ENCODE measurements at regions not wholly inside any gene's neighbourhood (a gene's known extent, or its start where the extent isn't known, plus 50 kb on each side); places are given as distances from the start of the nearest gene placed in this dataset.
"Not testable (repeated sequence)": the region's sequence is repeated elsewhere in the genome, so short reads cannot be mapped to it uniquely, and the experiment has no call there.

DNA sequence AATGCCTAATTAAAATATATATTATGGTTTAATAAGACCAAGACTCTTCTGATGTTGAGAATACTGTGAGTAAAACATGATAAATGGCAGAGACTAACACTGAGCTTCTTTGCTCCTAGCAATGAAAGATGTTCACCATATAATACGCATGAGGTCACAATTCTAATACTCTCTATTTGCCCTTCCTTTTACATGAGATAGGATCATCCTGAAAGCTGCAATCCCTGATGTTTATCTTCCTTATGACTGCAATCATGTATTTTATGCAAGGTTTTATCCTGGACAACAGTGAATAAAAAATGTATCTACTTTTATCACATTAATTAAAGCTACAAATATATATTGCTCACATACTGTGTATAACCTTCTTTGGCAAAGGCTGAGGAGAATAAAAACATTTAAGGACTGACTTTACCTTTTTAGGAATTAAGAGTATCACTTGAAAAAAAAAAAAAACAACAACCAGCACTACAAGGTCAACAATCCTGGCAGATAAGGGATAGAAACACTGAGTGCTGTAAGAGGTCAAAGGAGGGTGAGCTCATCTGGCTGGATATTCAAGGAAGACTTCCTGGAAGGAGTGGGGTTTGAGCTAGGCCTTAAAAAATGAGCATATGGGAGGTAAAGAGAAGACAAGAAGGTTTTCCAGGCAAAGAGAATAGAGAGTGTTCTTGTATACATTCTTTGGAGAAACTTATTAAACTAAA, 99.9 kb downstream of the AREG start:
- DNase-seq (ENCODE audit: low spot score) = no peak

DNA sequence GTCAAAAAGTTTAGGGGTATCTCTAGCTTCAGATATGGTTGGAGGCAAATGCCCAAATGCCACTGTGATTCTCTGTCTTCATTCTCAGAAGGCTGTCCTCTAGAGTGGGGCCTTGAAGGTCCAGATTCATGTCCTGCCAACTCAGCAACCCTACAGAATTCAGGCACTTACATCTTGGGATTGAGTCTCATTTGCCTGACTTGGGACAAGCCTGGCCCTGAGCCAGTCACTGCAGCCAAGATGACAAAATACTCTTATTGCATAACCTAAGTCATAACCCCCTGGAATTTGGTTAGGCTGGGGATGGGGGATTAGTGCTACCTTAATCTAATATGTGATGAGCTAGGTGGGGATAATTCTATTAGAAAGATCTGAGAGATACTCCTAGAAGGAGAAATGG, 100.5 kb downstream of the AREG start:
- DNase-seq (ENCODE audit: low spot score) = no peak

DNA sequence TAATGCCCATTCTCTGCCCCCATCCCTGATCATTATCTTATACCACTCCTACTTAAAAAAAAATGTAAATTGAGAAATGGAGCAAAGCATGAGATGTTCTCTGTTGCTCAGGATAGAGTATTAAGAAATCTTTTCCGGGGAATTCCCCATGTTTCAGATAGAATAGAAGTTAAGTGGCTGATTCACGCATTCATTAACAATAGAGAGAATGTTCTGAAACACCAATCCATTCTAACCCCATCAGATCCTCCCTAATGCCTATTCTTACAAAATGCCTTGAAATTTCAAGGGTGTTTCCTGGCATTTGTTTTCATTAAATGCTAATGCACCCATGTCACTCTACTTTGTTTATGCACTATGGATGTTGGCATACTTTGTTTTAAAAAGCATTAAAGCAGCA, 101.1 kb downstream of the AREG start:
- no peak for DNase-seq (ENCODE audit: low spot score)

DNA sequence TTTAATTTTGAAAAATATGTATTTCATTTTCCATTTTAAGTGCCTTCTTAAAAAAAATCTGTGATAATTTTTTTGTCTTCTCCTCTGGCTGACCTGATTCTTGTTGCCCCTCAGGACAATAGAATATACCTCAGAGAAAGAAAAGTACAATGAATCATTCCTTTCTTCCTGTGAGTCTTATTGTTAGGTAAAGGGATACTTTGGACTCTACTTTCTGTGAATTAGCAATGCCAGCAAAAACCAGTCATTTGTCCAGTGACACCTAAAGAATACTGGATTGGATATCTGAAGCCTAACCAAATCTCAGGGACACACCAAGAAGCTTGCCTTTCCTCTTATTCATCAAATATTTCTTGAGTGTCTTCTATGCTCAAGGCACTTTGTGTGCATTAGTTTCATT, 102.1 kb downstream of the AREG start:
- DNase-seq (ENCODE audit: low spot score) = no peak

DNA sequence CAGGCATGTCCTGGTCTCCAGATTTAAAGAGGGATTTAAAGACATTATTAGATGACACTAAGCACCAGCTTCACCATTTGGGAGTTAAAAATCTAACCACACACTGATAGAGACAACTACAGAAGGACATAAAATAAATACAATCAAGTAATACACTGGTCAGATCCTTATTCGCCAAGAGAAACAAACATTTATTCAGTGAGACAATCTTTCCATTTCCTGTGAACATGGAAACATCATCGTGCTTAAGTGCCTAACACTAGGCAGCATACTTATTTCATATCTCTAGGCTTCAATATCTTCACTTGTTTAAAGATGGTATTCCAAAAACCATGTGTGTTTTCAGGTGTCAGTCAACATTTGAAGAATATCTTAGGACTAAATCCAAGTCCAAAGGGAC, 103.6 kb downstream of the AREG start:
- no peak for DNase-seq (ENCODE audit: low spot score)

DNA sequence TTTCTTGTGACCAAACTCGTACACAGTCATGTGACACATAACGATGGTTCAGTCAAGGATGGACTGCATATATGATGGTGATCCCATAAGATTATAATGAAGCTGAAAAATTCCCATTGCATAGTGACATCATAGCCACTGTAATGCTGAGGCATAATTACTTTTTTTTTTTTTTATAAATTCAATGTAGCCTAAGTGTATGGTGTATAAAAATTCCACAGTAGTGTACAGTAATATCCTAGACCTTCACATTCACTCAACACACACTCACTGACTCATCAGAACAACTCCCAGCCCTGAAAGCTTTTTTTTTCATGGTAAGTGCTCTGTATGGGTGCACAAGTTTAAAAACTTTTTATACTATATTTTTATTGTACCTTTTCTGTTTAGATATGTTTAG, 105.0 kb downstream of the AREG start:
- DNase-seq (ENCODE audit: low spot score) = no peak

DNA sequence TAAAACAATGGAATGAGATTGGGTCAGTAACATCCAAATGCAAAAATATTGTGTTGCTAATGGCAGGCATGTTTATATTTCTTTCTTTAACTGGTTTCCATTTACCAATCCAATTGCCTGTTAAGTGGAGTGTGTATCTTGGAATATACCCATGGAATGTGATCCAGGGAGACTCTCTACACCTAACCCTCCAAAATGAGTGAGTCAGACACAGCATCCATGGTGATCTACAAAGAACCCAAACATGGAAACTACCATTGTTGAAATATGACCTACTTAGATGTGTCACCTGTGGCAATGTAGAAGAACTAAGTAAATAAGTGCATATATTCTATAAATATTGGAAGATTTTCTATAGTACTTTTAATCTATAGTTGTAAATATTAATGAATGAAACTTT, 110.3 kb downstream of the AREG start:
- no peak for DNase-seq (ENCODE audit: low spot score)

DNA sequence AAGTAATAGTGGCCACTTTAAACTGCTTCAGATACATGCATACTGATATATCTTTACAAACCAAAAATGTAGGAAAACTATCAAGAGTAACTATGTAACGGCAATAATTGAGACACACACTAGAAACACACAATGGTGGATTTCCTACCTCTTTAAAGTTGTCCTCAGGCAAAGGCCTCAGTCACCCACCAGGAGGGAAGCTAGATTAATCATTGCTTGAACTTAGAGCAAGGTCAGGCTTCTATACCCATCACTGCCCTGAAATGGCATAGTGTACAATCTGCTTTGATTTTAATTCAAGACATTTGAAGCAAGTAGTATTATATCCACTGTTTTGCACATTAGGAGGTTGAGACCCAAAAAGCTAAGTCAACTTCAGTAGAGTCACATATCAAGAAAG, 110.9 kb downstream of the AREG start:
- no peak for DNase-seq (ENCODE audit: low spot score)

DNA sequence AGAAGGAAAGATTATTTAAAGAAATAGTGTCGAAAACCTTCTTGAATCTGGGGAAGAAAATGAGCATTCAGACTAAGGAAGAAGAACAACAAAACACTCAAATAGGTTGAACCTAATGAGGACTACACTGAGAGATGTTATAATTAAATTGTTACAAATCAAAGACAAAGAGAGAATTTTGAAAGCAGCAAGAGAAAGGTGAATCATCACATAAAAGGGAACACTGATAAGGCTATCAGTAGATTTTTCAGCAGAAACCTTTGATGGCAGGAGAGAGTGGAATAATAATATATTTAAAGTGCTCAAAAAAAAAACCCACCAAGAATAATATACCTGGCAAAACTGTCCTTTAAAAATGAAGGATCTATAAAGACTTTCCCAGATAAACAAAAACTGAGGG, 114.9 kb downstream of the AREG start:
- no peak for DNase-seq (ENCODE audit: low spot score)

DNA sequence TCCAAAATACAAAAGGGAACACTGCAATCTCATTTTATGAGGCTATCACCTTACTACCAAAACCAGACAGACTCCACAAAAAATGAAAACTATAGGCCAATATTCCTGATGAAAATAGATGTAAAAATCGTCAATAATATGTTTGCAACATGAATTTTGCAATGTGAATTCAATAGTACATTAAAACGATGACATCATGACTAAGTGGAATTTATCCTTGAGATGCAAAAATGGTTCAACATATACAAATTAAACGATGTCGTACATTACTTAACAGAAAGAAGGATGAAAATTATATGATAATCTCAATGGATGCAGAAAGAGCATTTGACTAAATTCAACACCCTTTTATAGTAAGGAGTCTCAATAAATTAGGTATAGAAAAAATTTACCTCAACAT, 123.0 kb downstream of the AREG start:
- DNase-seq (ENCODE audit: low spot score) = no peak

DNA sequence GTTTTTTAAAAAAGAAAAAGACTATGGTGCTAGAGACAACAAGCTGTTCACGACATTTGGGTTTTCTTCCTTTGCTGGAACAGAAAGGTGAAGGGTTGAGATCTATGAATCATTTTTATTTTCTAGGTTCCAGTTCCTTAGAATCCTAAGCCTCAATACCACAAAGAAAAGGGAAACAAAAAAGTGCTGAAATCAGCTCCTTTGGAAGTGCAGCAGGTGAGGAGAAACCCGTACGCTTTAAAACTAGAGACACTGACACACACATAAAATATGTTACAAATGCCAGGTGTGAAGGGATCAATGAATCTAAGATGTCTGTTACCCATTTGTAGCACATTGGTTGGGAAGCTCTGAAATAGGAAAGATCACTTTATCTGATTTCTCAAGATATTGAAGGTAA, 125.2 kb downstream of the AREG start:
- DNase-seq (ENCODE audit: low spot score) = no peak

DNA sequence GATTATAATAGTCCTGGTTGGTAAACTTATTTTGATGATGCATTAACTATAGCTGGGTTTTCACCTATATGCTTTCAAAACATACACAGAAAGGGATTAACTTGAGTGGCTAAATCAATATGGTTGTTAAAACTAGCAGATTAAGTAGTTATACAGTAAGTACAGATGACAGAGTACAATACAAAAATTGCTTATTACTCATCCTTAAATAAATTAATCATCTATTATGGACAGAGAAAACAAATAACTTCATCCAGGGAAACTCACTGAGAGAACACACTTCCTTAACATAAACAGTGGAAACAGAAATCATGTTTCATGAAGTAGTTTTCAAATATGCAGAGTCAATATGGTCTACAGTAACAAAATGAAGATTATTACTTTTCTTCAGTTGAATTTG, 133.4 kb downstream of the AREG start:
- DNase-seq (ENCODE audit: low spot score) = no peak

DNA sequence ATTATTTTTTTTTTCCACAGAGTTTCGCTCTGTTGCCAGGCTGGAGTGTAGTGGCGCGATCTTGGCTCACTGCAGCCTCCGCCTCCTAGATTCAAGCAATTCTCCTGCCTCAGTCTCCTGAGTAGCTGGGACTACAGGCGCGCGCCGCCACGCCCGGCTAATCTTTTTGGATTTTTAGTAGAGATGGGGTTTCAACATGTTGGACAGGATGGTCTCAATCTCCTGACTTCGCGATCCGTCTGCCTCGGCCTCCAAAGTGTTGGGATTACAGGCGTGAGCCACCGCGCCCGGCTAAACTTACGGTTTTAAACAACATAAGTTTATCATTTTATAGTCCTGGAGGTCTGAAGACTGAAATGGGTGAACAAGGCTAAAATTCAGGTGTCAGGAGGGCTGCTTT, 133.9 kb downstream of the AREG start:
- DNase-seq (ENCODE audit: low spot score) = not testable (repeated sequence)

DNA sequence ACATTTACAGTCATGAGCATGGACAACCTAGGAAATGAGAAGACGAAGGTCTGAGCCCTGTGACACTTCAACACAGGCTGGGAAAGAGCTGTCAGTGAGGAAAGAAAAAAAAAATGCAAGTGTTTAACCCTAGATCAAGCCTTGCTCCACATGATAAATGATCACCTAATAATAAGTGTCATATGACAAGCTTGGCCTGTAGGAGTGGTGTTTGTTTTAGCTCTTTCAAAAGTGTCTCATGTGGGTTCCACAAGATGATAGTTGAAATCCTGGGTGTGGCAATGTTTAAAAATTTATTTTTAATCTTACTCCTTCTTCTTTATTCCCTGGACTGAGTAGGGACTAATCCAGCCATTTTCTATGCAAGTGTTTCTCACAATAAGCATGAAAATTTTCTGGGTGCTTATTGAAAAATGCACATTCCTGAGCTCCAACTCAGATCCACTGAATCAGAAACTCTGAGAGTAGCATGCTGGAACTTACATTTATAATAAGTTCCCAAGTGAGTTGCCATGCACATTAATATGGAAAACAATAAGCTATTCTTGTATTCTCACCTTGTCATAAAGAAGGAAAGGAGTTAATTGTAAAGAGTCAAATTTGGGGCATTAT, 138.3 kb downstream of the AREG start:
- no peak for DNase-seq (ENCODE audit: low spot score)

DNA sequence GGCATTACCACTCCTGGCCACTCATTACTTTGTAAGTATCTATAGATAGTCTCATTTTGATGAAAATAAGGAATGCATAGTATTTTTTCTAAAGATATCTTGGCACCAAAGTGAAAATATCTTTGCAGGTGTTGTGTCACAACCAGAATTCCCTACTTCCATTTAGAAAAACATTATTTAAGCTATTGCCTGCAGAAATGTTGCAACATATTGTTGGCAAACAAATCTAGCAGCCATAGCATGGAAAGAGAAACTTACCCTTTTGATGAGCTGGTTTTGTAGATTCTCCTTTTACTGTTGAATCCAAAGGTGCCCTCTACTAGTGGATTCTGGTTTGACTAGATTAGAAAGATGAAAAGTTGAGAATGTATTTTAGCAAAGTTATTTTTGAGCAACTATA, 138.8 kb downstream of the AREG start:
- no peak for DNase-seq (ENCODE audit: low spot score)

DNA sequence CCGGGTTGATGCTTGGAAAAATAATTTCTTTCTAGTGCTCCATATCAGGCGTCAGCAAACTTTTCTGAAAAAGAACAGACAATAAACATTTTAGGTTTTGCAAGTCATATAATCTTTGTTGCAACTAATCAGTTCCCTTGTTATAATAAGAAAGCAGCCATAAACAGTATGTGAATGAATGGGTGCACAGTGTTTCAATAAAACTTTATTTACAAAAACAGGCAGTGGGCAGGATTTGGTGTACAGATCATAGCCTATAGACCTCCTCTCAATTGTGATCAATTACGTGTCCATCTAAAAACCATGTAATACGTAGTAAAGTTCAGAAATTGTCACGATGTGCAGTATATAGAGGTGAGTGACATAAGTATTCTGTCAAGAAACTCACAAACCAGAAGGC, 143.4 kb downstream of the AREG start:
- no peak for DNase-seq (ENCODE audit: low spot score)

DNA sequence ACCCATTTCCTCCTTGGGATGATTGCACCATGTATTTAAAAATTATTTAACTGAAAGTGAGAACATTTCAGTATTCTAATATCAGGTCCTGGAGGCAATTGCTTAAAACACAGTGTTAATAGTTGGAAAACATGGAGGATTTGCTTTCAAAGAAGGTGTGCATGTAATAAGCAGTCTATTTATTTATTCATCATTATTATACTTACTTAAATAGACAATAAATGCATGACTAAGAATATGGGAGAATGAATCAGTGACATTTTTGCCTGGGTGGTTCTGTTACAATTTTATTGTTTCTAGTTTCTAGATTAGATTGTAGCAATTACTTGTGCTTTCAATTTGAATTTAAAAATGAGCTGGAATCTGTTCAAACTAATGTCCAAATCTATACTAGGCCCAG, 145.5 kb downstream of the AREG start:
- DNase-seq (ENCODE audit: low spot score) = no peak

DNA sequence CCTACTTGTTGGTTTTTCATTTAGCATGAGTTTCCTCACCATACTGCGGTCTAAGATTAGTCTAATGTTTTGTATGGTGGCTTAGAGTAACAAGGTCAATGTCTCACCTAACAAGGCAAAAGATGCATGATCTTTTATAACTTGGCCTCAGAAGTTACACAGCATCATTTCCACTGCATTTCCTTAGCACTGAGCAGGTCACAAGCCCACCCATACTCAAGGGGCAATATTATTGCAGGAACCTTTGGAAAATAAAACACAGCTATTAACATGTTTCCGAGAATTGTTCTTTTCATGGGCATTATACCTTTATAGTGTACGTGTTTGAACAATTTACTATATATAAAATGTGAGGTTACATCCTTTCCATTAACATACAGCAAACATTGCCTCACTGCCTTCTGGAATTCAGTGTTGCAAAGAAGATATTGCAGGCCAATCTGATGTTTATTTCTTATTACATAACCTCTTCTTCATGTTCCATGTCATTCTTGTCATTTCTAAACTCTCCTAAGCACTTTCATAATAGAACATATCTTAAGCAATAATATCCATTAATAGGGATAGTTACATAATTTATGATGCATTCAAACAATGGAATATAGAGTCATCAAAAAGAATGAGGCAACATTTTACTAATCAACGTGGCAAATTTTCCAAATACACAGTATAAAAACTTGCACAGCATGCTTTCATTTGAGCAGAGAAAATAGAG, 153.8 kb downstream of the AREG start:
- no peak for DNase-seq (ENCODE audit: low spot score)

DNA sequence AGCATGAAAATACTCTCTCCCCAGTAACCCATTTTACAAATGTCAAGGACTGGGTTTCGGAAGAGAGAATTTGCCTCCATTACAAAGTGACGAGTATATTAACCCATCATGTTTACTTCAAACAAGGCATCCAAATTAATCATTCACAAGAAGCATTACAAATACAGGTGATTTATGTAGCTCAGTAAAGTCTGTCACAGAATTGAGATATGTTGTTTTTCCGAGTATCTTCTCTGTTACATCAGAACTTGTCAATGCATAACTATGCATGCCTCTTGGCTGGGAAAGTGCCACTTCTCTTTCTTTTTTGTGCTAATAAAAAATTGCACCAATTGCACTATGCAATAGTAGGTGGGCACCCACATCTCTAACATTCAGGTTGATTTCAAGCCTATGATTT, 158.2 kb downstream of the AREG start:
- DNase-seq (ENCODE audit: low spot score) = no peak

DNA sequence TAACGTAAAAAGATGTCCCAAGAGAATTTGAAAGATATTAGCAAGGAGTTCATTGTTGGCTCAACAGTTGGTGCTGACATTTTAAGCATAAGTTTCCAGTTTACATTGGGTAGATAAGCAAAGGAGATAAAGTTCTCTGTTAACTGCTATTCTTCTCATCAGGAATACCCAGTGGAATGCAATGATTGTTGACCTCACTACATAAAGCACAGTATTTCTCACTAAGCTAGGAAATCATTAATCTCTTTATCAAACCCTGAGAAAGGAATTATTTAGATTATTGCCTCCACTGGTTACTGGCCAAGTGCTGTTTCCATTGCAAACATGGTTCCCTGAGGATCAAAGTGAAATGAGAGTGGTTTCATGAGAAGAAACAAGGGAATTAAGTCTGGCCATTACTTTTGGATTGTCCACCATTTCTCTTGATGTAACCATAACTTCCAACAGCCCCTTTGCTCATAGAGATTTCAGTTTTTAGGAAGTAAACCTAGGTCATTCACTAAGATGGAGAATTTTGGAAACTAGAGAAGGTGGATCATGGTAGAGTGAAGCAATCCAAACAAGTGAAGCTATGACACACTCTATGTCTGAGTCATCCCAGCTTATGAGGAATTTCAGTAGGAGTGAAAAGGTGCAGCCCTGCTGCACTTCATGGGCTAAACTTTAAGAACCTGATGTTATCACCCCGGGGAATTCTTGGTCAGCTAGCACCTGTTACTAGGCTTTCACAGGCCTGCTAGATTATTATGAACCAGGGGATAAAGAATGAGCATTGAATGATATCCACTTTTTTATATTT, 163.4 kb downstream of the AREG start:
- DNase-seq (ENCODE audit: low spot score) = no peak

DNA sequence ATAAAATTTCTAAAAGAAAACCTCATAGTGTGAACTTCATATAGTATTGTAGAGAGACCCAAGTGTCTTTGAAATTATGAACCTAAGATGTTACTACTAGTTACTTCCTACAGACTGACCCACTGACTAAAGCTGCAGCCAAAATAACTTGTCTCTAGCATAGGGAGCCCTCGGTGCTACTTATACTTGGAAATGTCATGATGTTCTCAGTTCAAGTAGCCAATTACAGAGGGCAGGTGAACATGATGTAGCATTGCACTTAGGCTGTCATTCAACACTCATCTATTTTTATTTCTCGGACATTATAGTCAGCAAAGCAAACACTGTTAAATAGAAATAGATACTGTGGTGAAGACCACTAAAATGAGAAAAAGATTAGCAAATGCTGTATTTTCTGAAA, 165.6 kb downstream of the AREG start:
- DNase-seq (ENCODE audit: low spot score) = no peak

DNA sequence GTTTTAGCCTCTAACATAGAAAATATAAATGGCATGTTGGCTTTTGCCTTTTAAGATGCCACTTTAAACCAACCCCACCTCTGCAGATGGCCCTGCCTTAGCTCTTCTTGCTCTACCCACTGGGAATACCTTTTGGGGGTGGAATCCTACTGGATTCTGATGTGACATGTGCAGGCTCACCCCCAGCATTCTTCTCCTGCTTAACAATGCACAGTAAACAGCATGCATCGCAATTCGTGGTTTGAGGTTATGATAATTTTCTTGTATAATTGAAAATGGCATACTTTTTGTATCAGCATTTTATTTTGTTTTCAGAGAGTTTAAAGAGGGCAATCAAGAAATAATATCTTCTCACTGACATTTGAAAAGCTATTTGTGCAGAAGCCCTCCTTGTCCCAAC, 167.9 kb downstream of the AREG start:
- DNase-seq (ENCODE audit: low spot score) = no peak

DNA sequence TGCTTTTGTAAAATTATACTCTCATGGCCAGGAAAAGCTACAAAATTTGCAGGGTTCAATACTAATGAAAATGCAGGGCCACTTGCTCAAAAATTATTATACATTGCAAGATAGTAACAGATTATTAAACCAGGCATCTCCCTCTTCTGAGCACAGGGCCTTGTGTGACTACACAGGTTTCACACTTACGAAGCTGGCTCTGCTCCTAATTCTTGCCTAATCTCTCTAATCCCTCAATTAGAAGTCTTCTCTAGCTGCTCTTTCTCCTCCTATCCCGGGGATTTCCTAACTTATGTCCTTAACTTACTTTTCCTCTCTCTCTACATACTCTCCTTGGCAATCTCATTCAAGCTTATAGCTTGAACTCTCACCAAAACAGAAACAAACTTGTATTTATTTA, 168.3 kb downstream of the AREG start:
- DNase-seq (ENCODE audit: low spot score) = no peak

Measured in cerebellar cortex (tissue), 1 donor.